ENCODE measurements at regions not wholly inside any gene's neighbourhood (a gene's known extent, or its start where the extent isn't known, plus 50 kb on each side); places are given as distances from the start of the nearest gene placed in this dataset.
A peak's percentile ranks its signal among the peaks of the same experiment; 100 is the strongest.

DNA sequence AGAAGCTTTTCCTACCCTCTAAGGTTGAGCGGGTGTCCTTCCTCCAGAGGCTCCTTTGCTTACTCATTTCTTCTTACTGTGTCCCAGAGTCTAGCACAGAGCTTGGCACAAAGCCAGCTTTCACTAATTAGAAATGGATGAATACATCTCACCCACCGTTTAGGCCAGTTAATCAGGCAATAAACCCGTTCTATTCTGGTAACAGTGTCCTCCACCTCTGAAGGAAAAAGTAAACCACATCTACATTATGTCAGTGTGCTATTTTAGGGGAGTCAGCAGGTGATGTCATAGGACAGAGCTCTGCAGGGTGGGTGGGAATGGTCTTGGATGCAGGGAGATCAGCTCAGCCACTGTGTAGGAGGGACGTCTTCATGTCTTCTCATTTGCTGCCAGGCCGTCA lies 109.2 kb downstream of the OSTF1 start (continued):
- 0 out of 2 replicates have a peak, but pooled peaks have one; percentile 15 for TF ChIP-seq PATZ1 (tag by site-specific recombination; IDR thresholded peaks at IDR 0.05)
- TF ChIP-seq ZNF112 (tag by site-specific recombination; IDR thresholded peaks at IDR 0.05): 0 out of 2 replicates have a peak, but pooled peaks have one; percentile 24
- TF ChIP-seq ZNF214 (tag by site-specific recombination; IDR thresholded peaks at IDR 0.05; ENCODE audit: borderline replicate concordance): peak; percentile 20; the same call in 1 of the 2 replicates
- no peak for TF ChIP-seq ZBTB11 (tag by site-specific recombination; conservative IDR thresholded peaks at IDR 0.05; ENCODE audit: low read depth)
- TF ChIP-seq BCL11B (tag by site-specific recombination; IDR thresholded peaks at IDR 0.05; ENCODE audit: low read depth): no peak
- peak; percentile 64 for TF ChIP-seq ZFHX2 (tag by site-specific recombination; conservative IDR thresholded peaks at IDR 0.05)
- peak; percentile 58 for TF ChIP-seq ZNF398 (tag by site-specific recombination; IDR thresholded peaks at IDR 0.05)
- 0 out of 2 replicates have a peak, but pooled peaks have one; percentile 20 for TF ChIP-seq OSR2 (tag by site-specific recombination; IDR thresholded peaks at IDR 0.05)
- TF ChIP-seq KLF17 (tag by site-specific recombination; IDR thresholded peaks at IDR 0.05): 0 out of 2 replicates have a peak, but pooled peaks have one; percentile 24
- TF ChIP-seq ZNF140 (tag by site-specific recombination; IDR thresholded peaks at IDR 0.05): no peak
- no peak for TF ChIP-seq ZNF37A (tag by site-specific recombination; IDR thresholded peaks at IDR 0.05)
- TF ChIP-seq ZNF274 (IDR thresholded peaks at IDR 0.05; ENCODE audit: low read length): no peak
- TF ChIP-seq ZNF274 (tag by site-specific recombination; IDR thresholded peaks at IDR 0.05; ENCODE audit: borderline replicate concordance): no peak
- no peak for TF ChIP-seq ZSCAN18 (tag by site-specific recombination; IDR thresholded peaks at IDR 0.05)
- TF ChIP-seq ZNF501 (tag by site-specific recombination; IDR thresholded peaks at IDR 0.05): no peak
- TF ChIP-seq ZNF792 (tag by site-specific recombination; IDR thresholded peaks at IDR 0.05): no peak
- TF ChIP-seq ZSCAN23 (tag by site-specific recombination; IDR thresholded peaks at IDR 0.05): no peak
- 0 out of 2 replicates have a peak, but pooled peaks have one; percentile 54 for TF ChIP-seq ZNF561 (tag by site-specific recombination; IDR thresholded peaks at IDR 0.05; ENCODE audit: borderline replicate concordance)
- TF ChIP-seq KLF10 (tag by site-specific recombination; IDR thresholded peaks at IDR 0.05): no peak
- TF ChIP-seq ZNF660 (tag by site-specific recombination; IDR thresholded peaks at IDR 0.05): peak; percentile 94
- peak; percentile 80 for TF ChIP-seq ZBTB21 (tag by site-specific recombination; IDR thresholded peaks at IDR 0.05)
- no peak for TF ChIP-seq ZNF23 (tag by site-specific recombination; IDR thresholded peaks at IDR 0.05; ENCODE audit: borderline replicate concordance)
- peak; percentile 68; the same call in 1 of the 2 replicates for TF ChIP-seq ZNF571 (tag by site-specific recombination; IDR thresholded peaks at IDR 0.05)
- TF ChIP-seq, protein P1, sequence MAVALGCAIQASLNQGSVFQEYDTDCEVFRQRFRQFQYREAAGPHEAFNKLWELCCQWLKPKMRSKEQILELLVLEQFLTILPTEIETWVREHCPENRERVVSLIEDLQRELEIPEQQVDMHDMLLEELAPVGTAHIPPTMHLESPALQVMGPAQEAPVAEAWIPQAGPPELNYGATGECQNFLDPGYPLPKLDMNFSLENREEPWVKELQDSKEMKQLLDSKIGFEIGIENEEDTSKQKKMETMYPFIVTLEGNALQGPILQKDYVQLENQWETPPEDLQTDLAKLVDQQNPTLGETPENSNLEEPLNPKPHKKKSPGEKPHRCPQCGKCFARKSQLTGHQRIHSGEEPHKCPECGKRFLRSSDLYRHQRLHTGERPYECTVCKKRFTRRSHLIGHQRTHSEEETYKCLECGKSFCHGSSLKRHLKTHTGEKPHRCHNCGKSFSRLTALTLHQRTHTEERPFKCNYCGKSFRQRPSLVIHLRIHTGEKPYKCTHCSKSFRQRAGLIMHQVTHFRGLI (tag by site-specific recombination; IDR thresholded peaks at IDR 0.05): no peak

Measured in HEK293 (cell line).